Vagina (tissue), 2 donors: ENCODE measurements at regions not wholly inside any gene's neighbourhood (a gene's known extent, or its start where the extent isn't known, plus 50 kb on each side); places are given as distances from the start of the nearest gene placed in this dataset.

Experiments used
- DNase-seq, 2 donors: peaks; one replicate each; pipeline ENCODE4 v3.0.0-alpha.2; 2017; ENCODE audit errors: extremely low spot score in 2 of 2
- H3K27ac ChIP-seq: fragments of 200-600 bp; sonication (generic); one replicate; pipeline ENCODE4 v1.5.1; 2019
- H3K27me3 ChIP-seq: fragments of 200-600 bp; sonication (generic); one replicate; pipeline ENCODE4 v1.5.1; 2019
- H3K36me3 ChIP-seq, 2 donors: fragments of 200-600 bp; sonication (generic); one replicate each; pipeline ENCODE4 v1.5.1; 2017 to 2019
- H3K4me1 ChIP-seq: fragments of 200-600 bp; sonication (generic); one replicate; pipeline ENCODE4 v1.5.1; 2019
- H3K4me3 ChIP-seq, 2 donors: fragments of 200-600 bp; sonication (generic); 1 replicate in 1 of 2; 2 replicates in 1 of 2; pipeline ENCODE4 v1.5.1; 2016 to 2019
- H3K9me3 ChIP-seq: fragments of 200-600 bp; sonication (generic); one replicate; pipeline ENCODE4 v1.5.1; 2019
- POLR2A ChIP-seq, 2 donors: fragments of 450-650 bp; IDR thresholded peaks; one replicate each; pipeline ENCODE4 v1.6.1; 2017; ENCODE audit warnings: antibody characterized with exemption in 2 of 2, mild to moderate bottlenecking in 2 of 2, moderate library complexity in 2 of 2
- POLR2AphosphoS5 ChIP-seq, 2 donors: sonication (generic); formaldehyde crosslinking; IDR thresholded peaks; one replicate each; pipeline ENCODE4 v1.9.0; 2017; ENCODE audit warnings: antibody characterized with exemption in 2 of 2, mild to moderate bottlenecking in 2 of 2, low read depth in 1 of 2; ENCODE audit not compliant: insufficient read depth in 1 of 2
- intact Hi-C: fragments of 100-400 bp; cut with DNase I; formaldehyde crosslinking; loops from one replicate; pipeline ENCODE4 v1.15.1; 2023
- TF ChIP-seq, protein P1 (sequence below), 3 experiments: fragments of 450-650 bp in 2 of 3; fragments of 200-600 bp in 1 of 3; sonication (generic) in 1 of 3; IDR thresholded peaks; one replicate each; pipeline ENCODE4 v1.5.1; 2017 to 2019; ENCODE audit warnings: antibody characterized with exemption in 3 of 3, mild to moderate bottlenecking in 2 of 3, moderate library complexity in 2 of 3

DNA sequence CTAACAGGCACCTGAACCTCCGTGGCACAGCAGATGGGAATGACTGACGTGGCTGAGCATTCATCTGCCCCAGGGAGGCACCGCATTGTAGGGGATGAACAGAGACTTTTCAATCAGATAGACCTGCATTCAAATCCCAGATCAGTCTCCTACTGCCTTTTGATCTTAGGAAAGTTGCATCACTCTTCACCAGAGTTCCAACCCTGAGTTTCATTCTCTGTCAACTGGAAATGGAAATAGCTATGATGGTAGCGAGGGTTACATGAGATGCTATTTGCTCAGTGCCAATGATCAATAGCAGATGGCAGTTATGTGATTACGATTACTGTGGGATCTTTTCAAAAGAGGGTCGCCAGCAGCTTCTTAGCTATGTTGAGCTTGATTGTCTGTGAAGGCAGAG is 189.3 kb upstream of the RFC3 start:
- intact Hi-C loops = no loop called here
- H3K9me3 ChIP-seq = no peaks in the 10 kb centered on the region
- TF ChIP-seq POLR2A (IDR thresholded peaks at IDR 0.05) (no peak), POLR2AphosphoS5 (IDR thresholded peaks at IDR 0.05; ENCODE audit: insufficient read depth in 1 of 2, low read depth in 1 of 2) (no peak)
- TF ChIP-seq, protein P1, sequence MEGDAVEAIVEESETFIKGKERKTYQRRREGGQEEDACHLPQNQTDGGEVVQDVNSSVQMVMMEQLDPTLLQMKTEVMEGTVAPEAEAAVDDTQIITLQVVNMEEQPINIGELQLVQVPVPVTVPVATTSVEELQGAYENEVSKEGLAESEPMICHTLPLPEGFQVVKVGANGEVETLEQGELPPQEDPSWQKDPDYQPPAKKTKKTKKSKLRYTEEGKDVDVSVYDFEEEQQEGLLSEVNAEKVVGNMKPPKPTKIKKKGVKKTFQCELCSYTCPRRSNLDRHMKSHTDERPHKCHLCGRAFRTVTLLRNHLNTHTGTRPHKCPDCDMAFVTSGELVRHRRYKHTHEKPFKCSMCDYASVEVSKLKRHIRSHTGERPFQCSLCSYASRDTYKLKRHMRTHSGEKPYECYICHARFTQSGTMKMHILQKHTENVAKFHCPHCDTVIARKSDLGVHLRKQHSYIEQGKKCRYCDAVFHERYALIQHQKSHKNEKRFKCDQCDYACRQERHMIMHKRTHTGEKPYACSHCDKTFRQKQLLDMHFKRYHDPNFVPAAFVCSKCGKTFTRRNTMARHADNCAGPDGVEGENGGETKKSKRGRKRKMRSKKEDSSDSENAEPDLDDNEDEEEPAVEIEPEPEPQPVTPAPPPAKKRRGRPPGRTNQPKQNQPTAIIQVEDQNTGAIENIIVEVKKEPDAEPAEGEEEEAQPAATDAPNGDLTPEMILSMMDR (IDR thresholded peaks at IDR 0.05) = no peak
- no peaks in the 10 kb centered on the region for H3K36me3 ChIP-seq
- no peak overlapping the region for H3K27ac ChIP-seq
- no peaks in the 10 kb centered on the region for H3K27me3 ChIP-seq
- no peak for DNase-seq
- H3K4me3 ChIP-seq = no peak overlapping the region
- H3K4me1 ChIP-seq = no peaks in the 10 kb centered on the region

DNA sequence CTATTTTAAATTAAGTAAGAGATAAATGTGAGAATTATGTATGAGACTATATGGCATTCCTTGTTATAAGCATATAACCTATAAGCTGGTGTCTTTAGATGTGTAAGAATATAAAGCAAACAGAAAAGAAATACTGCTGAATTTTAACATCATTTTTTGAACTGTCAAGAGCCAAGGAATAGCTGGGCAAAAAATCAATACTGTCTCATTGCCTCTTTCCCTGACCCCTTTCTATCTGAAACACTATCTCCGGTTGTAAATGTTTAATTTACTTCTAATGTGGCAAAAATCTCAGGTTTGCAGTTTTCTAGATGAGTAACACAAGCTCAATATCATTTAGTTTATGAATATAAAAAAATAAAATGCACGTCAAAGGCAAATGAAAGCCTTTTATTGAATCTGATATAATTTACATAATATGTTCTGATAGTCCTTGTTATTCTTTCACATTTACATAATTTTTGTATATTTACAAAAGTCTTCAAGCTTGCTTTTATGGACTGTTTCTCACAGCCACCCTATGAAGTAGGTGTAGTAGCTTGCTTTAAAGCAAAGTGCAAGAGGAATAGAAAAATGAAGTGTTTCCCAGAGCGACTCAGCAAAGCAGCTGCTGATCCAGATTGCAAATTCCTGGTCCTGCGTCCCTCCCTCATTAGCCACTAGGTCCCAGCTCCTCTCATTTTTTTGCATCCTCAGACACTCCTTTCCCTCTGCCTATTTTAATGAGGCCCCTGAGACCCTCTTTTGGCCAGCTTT is 188.2 kb upstream of the RFC3 start:
- TF ChIP-seq, protein P1 (IDR thresholded peaks at IDR 0.05) = no peak
- no peaks in the 10 kb centered on the region for H3K36me3 ChIP-seq
- no peaks in the 10 kb centered on the region for H3K4me1 ChIP-seq
- H3K9me3 ChIP-seq = no peaks in the 10 kb centered on the region
- no peaks in the 10 kb centered on the region for H3K27me3 ChIP-seq
- no peak for DNase-seq
- no peak overlapping the region for H3K27ac ChIP-seq
- no peak overlapping the region for H3K4me3 ChIP-seq
- intact Hi-C loops = no loop called here

DNA sequence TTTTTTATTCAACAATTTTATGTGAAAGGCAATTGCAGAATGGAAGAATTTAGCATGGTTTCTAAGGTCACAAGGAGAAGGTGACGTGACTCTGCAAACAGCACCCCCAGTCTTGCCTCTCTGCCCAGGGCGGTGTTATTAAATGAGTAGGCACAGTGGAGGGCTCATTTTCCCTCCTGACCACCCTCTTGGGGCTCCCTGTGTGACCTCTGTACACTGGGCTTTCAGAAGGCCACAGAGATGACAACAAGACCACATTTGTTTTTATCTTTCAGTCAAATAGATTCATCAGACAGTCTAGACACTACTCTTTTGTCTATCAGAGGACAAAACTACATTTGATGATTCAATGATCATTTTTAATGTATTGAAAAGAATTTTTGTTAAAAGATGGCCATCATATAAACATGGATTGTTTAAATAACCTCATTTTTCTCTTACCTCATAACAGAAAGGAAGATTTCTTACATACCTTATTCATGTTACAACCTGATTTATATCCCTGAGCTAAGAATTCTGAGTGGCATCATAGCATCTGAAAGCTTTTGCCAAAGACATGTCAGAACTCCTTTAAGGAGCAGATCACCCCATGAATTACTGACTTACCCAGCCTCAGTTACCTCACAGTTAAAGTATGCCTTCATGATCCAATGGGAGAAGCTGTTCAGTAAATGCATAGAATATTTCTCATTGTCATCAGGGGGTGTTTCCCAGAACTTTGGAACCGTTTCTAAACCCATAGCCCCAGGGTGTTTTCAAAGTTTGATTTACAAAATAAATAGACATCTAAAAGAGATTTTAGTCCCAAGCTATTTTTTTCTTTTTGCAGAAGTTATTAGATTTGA is 184.0 kb upstream of the RFC3 start:
- Histone ChIP-seq H3K27me3 (no peaks in the 10 kb centered on the region), H3K36me3 (no peaks in the 10 kb centered on the region), H3K27ac (no peak overlapping the region), H3K4me1 (peaks cover 19% of the 10 kb centered on the region), H3K4me3 (no peak overlapping the region), H3K9me3 (no peaks in the 10 kb centered on the region)
- intact Hi-C loops = no loop called here
- no peak for DNase-seq
- TF ChIP-seq, protein P1 (IDR thresholded peaks at IDR 0.05) = no peak
- TF ChIP-seq POLR2AphosphoS5 (IDR thresholded peaks at IDR 0.05; ENCODE audit: insufficient read depth in 1 of 2, low read depth in 1 of 2) = no peak
- TF ChIP-seq POLR2A (IDR thresholded peaks at IDR 0.05) = no peak

DNA sequence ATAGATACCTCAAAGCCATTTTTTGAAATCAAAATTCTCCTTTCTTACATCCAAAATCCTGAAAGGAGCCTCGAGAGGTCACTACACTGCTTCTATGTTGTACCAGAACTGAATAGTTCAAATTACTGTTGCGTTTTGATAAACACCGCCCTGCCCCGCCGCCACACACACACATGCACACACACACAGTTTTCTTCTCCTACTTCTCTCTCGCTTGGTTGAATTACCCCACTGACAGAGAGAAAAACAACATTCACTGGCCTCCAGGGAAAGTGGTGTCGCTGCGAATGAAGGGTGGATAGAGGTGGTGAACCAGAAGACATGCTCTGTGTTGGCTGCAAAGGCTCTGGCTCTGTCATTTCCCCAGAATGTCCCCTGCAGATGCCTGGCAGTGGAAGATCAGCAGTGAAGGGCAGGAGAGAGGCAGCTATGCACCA is 183.4 kb upstream of the RFC3 start:
- intact Hi-C loops = no loop called here

More for the DNA sequence above, 183.4 kb upstream of the RFC3 start:
- no peak overlapping the region for H3K27ac ChIP-seq
- H3K4me3 ChIP-seq = no peak overlapping the region
- H3K27me3 ChIP-seq = no peaks in the 10 kb centered on the region
- H3K36me3 ChIP-seq = no peaks in the 10 kb centered on the region
- H3K4me1 ChIP-seq = peaks cover 25% of the 10 kb centered on the region
- no peak for DNase-seq
- TF ChIP-seq POLR2A (IDR thresholded peaks at IDR 0.05) (no peak), POLR2AphosphoS5 (IDR thresholded peaks at IDR 0.05; ENCODE audit: insufficient read depth in 1 of 2, low read depth in 1 of 2) (no peak)
- TF ChIP-seq, protein P1 (IDR thresholded peaks at IDR 0.05) = no peak
- H3K9me3 ChIP-seq = no peaks in the 10 kb centered on the region
